Activated CD8-positive, alpha-beta T cell treated with anti-CD3 and anti-CD28 coated beads for 36 hours (primary cell): ENCODE measurements at regions not wholly inside any gene's neighbourhood (a gene's known extent, or its start where the extent isn't known, plus 50 kb on each side); places are given as distances from the start of the nearest gene placed in this dataset.

Source experiments
- ATAC-seq: fragments of 200-7000 bp; cut with Tn5 transposase; one replicate; pipeline ENCODE4 v1.10.0; 2021; ENCODE audit warnings: mild to moderate bottlenecking, moderate library complexity
- CTCF ChIA-PET: fragments of 350-600 bp; sonication (Branson Sonifier 250); formaldehyde crosslinking; loops from one replicate; lab custom pipeline; 2021; ENCODE audit warnings: antibody characterized with exemption; lab: Charles Lee
- POLR2A ChIA-PET: fragments of 350-600 bp; sonication (Branson Sonifier 250); formaldehyde crosslinking; loops from one replicate; lab custom pipeline; 2021; ENCODE audit warnings: antibody characterized with exemption; lab: Charles Lee
- DNase-seq: peaks from one replicate; pipeline ENCODE4 v3.0.0-alpha.2; 2020
- H3K27ac Mint-ChIP-seq: one replicate; pipeline ENCODE4 v1.8.0; 2021; ENCODE audit warnings: mild to moderate bottlenecking, mixed read lengths
- H3K27me3 Mint-ChIP-seq: one replicate; pipeline ENCODE4 v1.8.0; 2021; ENCODE audit warnings: mixed read lengths
- H3K36me3 Mint-ChIP-seq: one replicate; pipeline ENCODE4 v1.8.0; 2021; ENCODE audit warnings: low read depth, mixed read lengths
- H3K4me1 Mint-ChIP-seq: one replicate; pipeline ENCODE4 v1.8.0; 2021; ENCODE audit warnings: low read depth, mixed read lengths
- H3K4me3 Mint-ChIP-seq: one replicate; pipeline ENCODE4 v1.8.0; 2021; ENCODE audit warnings: mild to moderate bottlenecking, moderate library complexity, mixed read lengths
- H3K9me3 Mint-ChIP-seq: one replicate; pipeline ENCODE4 v1.8.0; 2021; ENCODE audit warnings: mixed read lengths
- intact Hi-C: fragments of 100-400 bp; cut with micrococcal nuclease; formaldehyde crosslinking; loops from one replicate; pipeline ENCODE4 v1.10.0; 2022
- TF ChIP-seq, protein P1 (sequence below): fragments of 200-600 bp; IDR thresholded peaks from one replicate; pipeline ENCODE4 v1.8.0; 2022; ENCODE audit warnings: antibody characterized with exemption, mild to moderate bottlenecking

DNA sequence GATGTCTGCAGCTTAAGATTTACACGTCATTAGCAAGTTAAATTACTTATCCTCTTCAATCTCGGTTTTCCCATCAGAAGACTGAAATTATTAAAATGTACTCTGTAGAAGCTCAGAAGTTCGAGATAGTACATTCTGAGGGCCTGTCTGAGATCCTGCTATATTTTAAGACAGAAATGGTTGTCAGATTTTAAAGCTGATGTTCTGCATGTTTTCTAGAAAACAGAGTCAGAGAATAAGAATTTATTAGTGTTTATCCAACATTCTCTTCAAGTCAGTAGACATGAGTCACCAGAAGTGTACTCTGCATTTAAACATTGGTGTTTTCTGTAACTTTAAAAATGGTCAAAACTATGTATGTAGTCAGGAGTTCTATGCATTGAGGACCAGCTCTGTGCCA, 155.2 kb upstream of the MYOCD start:
- intact Hi-C loops = no loop called here
- TF ChIP-seq, protein P1, sequence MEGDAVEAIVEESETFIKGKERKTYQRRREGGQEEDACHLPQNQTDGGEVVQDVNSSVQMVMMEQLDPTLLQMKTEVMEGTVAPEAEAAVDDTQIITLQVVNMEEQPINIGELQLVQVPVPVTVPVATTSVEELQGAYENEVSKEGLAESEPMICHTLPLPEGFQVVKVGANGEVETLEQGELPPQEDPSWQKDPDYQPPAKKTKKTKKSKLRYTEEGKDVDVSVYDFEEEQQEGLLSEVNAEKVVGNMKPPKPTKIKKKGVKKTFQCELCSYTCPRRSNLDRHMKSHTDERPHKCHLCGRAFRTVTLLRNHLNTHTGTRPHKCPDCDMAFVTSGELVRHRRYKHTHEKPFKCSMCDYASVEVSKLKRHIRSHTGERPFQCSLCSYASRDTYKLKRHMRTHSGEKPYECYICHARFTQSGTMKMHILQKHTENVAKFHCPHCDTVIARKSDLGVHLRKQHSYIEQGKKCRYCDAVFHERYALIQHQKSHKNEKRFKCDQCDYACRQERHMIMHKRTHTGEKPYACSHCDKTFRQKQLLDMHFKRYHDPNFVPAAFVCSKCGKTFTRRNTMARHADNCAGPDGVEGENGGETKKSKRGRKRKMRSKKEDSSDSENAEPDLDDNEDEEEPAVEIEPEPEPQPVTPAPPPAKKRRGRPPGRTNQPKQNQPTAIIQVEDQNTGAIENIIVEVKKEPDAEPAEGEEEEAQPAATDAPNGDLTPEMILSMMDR = no peak
- no peaks in the 10 kb centered on the region for H3K36me3 Mint-ChIP-seq
- no peak overlapping the region for H3K4me3 Mint-ChIP-seq
- no peaks in the 10 kb centered on the region for H3K4me1 Mint-ChIP-seq
- ATAC-seq (no peak), DNase-seq (no peak)
- no peak overlapping the region for H3K27ac Mint-ChIP-seq
- ChIA-PET POLR2A (interaction anchor here (0.6 kb wide), 1 partner anchor 140 kb away, joined by 3 read pairs; no protein-coding TSS in a partner anchor), CTCF (no interaction called here)
- no peaks in the 10 kb centered on the region for H3K27me3 Mint-ChIP-seq
- H3K9me3 Mint-ChIP-seq = peaks cover 1% of the 10 kb centered on the region

DNA sequence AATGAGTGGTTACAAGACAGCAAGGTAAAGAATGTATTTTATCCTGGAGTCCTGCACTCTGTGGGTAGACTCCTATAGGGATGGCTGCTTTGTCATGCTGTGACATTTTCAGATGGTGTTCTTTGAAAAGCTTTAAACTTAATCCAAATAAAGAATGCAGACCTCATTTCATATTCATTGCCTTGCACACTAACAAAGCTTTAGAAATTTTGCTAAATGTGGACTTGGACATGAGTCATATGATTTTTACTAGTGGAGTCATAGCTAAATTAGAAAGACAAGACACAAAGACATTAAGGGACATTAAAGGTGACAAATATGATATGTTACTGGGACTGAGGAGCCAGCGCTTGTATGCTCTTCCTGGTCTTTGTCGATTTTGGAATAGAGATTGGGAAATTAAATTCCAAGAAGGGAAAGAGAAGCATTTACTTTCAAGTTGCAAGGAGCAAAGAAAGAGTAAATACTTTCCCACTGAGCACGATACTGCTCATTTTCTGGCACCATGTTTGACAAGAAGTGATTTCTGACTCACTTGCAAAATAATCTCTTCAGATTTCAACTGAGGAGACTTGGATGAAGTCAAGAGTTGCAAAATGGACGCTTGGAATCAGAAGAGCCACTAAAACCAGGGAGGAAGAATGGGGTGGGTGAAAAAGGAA, 152.9 kb upstream of the MYOCD start:
- DNase-seq (no peak), ATAC-seq (no peak)
- H3K4me3 Mint-ChIP-seq = no peak overlapping the region
- no peaks in the 10 kb centered on the region for H3K4me1 Mint-ChIP-seq
- ChIA-PET CTCF (no interaction called here), POLR2A (no interaction called here)
- H3K27ac Mint-ChIP-seq = no peak overlapping the region
- TF ChIP-seq, protein P1 = no peak
- intact Hi-C loops = no loop called here
- H3K27me3 Mint-ChIP-seq = no peaks in the 10 kb centered on the region
- peaks cover 1% of the 10 kb centered on the region for H3K9me3 Mint-ChIP-seq
- no peaks in the 10 kb centered on the region for H3K36me3 Mint-ChIP-seq

DNA sequence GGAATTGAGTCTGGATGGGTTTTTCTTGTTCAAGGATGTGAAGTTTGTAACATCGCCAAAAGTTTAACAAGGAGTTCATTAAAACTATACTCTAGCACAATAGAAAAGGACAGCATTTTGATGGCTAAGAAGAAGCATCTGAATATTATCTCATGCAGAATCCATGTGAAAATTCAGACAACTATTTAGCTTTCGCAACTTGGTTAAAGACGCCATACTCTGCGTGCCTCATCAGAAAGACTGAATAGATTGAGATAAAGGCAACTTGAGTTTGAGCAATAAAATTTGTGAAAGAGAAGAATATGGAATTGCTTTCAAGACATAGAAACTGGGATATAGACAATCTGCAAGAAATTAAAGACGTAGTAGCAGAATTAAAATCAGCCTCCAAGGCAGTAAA, 151.1 kb upstream of the MYOCD start:
- POLR2A ChIA-PET = no interaction called here
- intact Hi-C loops = no loop called here
- CTCF ChIA-PET = no interaction called here
- Mint-ChIP-seq H3K27me3 (no peaks in the 10 kb centered on the region), H3K4me3 (no peak overlapping the region), H3K9me3 (peaks cover 1% of the 10 kb centered on the region), H3K27ac (no peak overlapping the region), H3K4me1 (no peaks in the 10 kb centered on the region), H3K36me3 (no peaks in the 10 kb centered on the region)
- no peak for ATAC-seq
- no peak for DNase-seq
- TF ChIP-seq, protein P1 = no peak

DNA sequence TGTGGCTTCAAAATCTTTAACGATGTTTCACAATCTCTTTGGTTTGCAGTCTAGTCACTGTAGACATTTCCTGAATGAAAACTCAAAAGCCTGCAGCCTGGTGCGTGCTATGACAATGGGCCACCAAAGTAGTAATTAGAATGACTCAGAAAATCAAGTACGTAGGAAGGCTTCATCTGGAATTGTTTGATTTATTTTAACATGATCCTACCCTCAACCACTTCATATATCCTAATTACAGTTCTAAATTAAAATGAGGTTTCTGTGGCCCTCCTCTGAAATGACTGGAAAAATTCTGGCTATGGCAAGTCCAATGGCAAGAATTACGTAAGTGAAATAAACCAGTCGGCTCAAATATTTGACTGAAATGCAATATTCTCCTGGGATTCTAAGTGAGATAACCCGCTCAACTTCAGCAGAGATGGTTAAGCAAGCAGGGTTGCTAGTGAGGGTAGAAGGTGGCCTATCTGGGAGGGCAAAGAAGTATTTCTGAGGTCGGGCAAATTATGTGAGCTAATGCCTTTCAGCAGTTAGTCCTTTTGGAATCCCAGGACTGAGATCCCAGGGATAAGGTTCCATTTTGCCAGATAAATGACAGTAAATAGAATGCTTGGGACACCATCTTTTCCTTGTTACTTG, 145.6 kb upstream of the MYOCD start:
- H3K27ac Mint-ChIP-seq = no peak overlapping the region
- ChIA-PET CTCF (no interaction called here), POLR2A (no interaction called here)
- DNase-seq (no peak), ATAC-seq (no peak)
- H3K36me3 Mint-ChIP-seq = no peaks in the 10 kb centered on the region
- no peaks in the 10 kb centered on the region for H3K27me3 Mint-ChIP-seq
- no peak overlapping the region for H3K4me3 Mint-ChIP-seq
- H3K9me3 Mint-ChIP-seq = no peaks in the 10 kb centered on the region
- intact Hi-C loops = no loop called here
- no peaks in the 10 kb centered on the region for H3K4me1 Mint-ChIP-seq
- TF ChIP-seq, protein P1 = no peak

DNA sequence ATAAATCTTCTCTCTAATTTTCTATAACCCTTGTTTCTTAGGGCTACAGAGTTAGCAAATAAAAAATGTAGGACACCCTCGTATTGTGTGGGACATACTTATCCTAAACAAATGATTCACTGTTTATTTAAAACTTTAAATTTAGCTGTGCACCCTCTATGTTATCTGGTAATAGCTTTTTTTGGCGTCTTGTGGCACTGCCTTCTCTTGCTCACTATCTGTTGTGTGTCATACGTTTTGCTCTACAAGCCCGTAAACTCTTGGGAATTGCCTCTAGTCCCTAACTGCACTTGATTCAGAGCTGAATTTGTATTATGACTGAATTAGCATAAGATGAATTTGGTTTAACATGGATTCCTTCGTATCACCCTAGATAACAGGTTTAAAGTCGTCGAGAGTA, 144.3 kb upstream of the MYOCD start:
- CTCF ChIA-PET = no interaction called here
- H3K36me3 Mint-ChIP-seq = no peaks in the 10 kb centered on the region
- intact Hi-C loops = no loop called here
- no peak for ATAC-seq
- no peaks in the 10 kb centered on the region for H3K27me3 Mint-ChIP-seq
- H3K27ac Mint-ChIP-seq = no peak overlapping the region
- no peaks in the 10 kb centered on the region for H3K4me1 Mint-ChIP-seq
- TF ChIP-seq, protein P1 = no peak
- no peak for DNase-seq
- no peaks in the 10 kb centered on the region for H3K9me3 Mint-ChIP-seq
- H3K4me3 Mint-ChIP-seq = no peak overlapping the region
- POLR2A ChIA-PET = no interaction called here
